ENCODE measurements at regions not wholly inside any gene's neighbourhood (a gene's known extent, or its start where the extent isn't known, plus 50 kb on each side); places are given as distances from the start of the nearest gene placed in this dataset.

DNA sequence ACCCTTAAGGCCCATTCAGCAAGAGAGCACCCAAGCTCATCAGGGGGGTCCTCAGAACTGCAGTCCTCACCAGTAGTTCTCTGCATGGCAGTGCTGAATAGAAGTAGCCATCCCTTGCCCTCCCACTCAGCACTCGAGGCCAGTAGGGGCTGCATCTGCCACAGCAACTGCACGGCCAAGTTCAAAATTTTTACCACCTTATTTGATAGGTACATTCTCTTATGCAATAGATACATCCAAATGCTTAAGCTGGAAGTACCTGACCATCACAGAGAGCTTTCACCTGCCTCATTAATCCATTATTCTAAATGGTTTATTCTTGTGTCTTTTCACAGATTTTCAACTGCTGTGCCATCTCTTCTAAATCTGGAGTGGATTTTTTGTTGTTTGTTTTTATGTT is 1307.4 kb downstream of the SLITRK5 start:
- TF ChIP-seq POLR2A (IDR thresholded peaks at IDR 0.05; ENCODE audit: low read depth, low read length) (no peak), MAZ (IDR thresholded peaks at IDR 0.05; ENCODE audit: borderline replicate concordance, low read depth, low read length) (no peak), MXI1 (IDR thresholded peaks at IDR 0.05; ENCODE audit: borderline replicate concordance, low read depth, low read length) (no peak), RFX5 (IDR thresholded peaks at IDR 0.05; ENCODE audit: low read depth, low read length) (no peak), CHD1 (IDR thresholded peaks at IDR 0.05; ENCODE audit: low read depth, low read length) (no peak)
- TF ChIP-seq, protein P1, sequence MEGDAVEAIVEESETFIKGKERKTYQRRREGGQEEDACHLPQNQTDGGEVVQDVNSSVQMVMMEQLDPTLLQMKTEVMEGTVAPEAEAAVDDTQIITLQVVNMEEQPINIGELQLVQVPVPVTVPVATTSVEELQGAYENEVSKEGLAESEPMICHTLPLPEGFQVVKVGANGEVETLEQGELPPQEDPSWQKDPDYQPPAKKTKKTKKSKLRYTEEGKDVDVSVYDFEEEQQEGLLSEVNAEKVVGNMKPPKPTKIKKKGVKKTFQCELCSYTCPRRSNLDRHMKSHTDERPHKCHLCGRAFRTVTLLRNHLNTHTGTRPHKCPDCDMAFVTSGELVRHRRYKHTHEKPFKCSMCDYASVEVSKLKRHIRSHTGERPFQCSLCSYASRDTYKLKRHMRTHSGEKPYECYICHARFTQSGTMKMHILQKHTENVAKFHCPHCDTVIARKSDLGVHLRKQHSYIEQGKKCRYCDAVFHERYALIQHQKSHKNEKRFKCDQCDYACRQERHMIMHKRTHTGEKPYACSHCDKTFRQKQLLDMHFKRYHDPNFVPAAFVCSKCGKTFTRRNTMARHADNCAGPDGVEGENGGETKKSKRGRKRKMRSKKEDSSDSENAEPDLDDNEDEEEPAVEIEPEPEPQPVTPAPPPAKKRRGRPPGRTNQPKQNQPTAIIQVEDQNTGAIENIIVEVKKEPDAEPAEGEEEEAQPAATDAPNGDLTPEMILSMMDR (conservative IDR thresholded peaks at IDR 0.05; ENCODE audit: low read depth, low read length), result no peak
- TF ChIP-seq, protein P2, sequence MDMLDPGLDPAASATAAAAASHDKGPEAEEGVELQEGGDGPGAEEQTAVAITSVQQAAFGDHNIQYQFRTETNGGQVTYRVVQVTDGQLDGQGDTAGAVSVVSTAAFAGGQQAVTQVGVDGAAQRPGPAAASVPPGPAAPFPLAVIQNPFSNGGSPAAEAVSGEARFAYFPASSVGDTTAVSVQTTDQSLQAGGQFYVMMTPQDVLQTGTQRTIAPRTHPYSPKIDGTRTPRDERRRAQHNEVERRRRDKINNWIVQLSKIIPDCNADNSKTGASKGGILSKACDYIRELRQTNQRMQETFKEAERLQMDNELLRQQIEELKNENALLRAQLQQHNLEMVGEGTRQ (IDR thresholded peaks at IDR 0.05; ENCODE audit: low read depth, low read length), result no peak

All from IMR-90 (cell line).